Erythroblast (primary cell): ENCODE measurements at regions not wholly inside any gene's neighbourhood (a gene's known extent, or its start where the extent isn't known, plus 50 kb on each side); places are given as distances from the start of the nearest gene placed in this dataset.

Experiments
- GATA1 ChIP-seq: IDR thresholded peaks from 2 replicates; pipeline ENCODE4 v1.6.1; 2011; ENCODE audit warnings: low read depth, mild to moderate bottlenecking, control low read depth, low read length, moderate library complexity
- POLR2A ChIP-seq: IDR thresholded peaks from 2 replicates; pipeline ENCODE4 v1.6.1; 2011; ENCODE audit warnings: mild to moderate bottlenecking, low read length

DNA sequence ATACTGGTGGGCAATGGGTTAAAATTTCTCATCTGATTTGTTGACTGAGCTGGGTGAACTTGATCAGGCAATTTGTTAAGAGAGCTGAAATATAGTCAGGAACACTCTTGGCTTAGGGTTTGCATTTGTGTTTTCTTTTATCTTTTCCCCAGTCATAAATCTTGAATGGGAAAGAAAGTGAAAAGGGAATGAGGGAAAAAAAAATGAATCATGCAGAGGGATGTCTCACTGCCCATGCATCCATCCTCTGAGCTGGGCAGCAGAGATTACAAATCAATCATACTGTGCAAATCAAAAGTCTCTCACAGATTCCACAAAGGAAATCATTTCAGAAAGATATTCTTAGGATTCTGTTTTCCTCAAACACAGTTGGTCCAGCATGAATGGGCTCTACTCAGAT is 174.2 kb upstream of the MPPED2 start:
- TF ChIP-seq POLR2A (no peak), GATA1 (no peak)
